Nephron (organoid): ENCODE measurements at regions not wholly inside any gene's neighbourhood (a gene's known extent, or its start where the extent isn't known, plus 50 kb on each side); places are given as distances from the start of the nearest gene placed in this dataset.
"Not testable (repeated sequence)": the region's sequence is repeated elsewhere in the genome, so short reads cannot be mapped to it uniquely, and the experiment has no call there.

ENCODE experiments used
- H3K27ac Mint-ChIP-seq, 3 experiments: 2 replicates each; pipeline ENCODE4 v1.8.0; 2020; ENCODE audit warnings: mixed read lengths in 3 of 3, mild to moderate bottlenecking in 2 of 3, moderate library complexity in 1 of 3
- H3K27me3 Mint-ChIP-seq: 2 replicates; pipeline ENCODE4 v1.8.0; 2021; ENCODE audit warnings: low read depth, mild to moderate bottlenecking, moderate library complexity, mixed read lengths
- H3K36me3 Mint-ChIP-seq: 2 replicates; pipeline ENCODE4 v1.8.0; 2020; ENCODE audit warnings: low read depth, mixed read lengths
- H3K4me1 Mint-ChIP-seq: 2 replicates; pipeline ENCODE4 v1.8.0; 2020; ENCODE audit warnings: mixed read lengths
- H3K4me3 Mint-ChIP-seq, 3 experiments: 2 replicates each; pipeline ENCODE4 v1.8.0; 2020; ENCODE audit warnings: mild to moderate bottlenecking in 3 of 3, mixed read lengths in 3 of 3, moderate library complexity in 2 of 3
- H3K9me3 Mint-ChIP-seq: 2 replicates; pipeline ENCODE4 v1.8.0; 2020; ENCODE audit warnings: mixed read lengths
- CTCF ChIP-seq, 3 experiments: fragments of 200-600 bp; sonication (generic); IDR thresholded peaks; one replicate each; pipeline ENCODE4 v1.5.0; 2021; ENCODE audit warnings: antibody characterized with exemption in 3 of 3; ENCODE audit not compliant: unreplicated experiment in 3 of 3

- peaks cover 2% of the 10 kb centered on the region for H3K36me3 Mint-ChIP-seq
- no peak overlapping the region for H3K4me3 Mint-ChIP-seq
- peaks cover 13% of the 10 kb centered on the region for H3K9me3 Mint-ChIP-seq
- no peaks in the 10 kb centered on the region for H3K27me3 Mint-ChIP-seq
- no peak overlapping the region for H3K27ac Mint-ChIP-seq
- TF ChIP-seq CTCF (IDR thresholded peaks at IDR 0.05; ENCODE audit: unreplicated experiment in 3 of 3): peak; percentile 51 to 56 (median 55)
- H3K4me1 Mint-ChIP-seq: no peaks in the 10 kb centered on the region
Observed at GRCh38 chrX:80578517-80579105, 158.4 kb downstream of the TENT5D start.

- H3K36me3 Mint-ChIP-seq, H3K27me3 Mint-ChIP-seq: not testable (repeated sequence)
Observed at GRCh38 chrX:80590992-80591391, 170.7 kb downstream of the TENT5D start.

GRCh38 chrX:80602036-80602860, 182.0 kb downstream of the TENT5D start:
- Mint-ChIP-seq H3K4me1 (no peaks in the 10 kb centered on the region), H3K36me3 (no peaks in the 10 kb centered on the region), H3K27me3 (no peaks in the 10 kb centered on the region), H3K27ac (no peak overlapping the region), H3K9me3 (no peaks in the 10 kb centered on the region), H3K4me3 (no peak overlapping the region)
- TF ChIP-seq CTCF (IDR thresholded peaks at IDR 0.05; ENCODE audit: unreplicated experiment in 3 of 3): no peak

More at GRCh38 chrX:80590992-80591391, 170.7 kb downstream of the TENT5D start:
- peaks cover 22% of the 10 kb centered on the region for H3K9me3 Mint-ChIP-seq
- not testable (repeated sequence) for H3K27ac Mint-ChIP-seq, H3K4me1 Mint-ChIP-seq, H3K4me3 Mint-ChIP-seq
